ENCODE measurements at regions not wholly inside any gene's neighbourhood (a gene's known extent, or its start where the extent isn't known, plus 50 kb on each side); places are given as distances from the start of the nearest gene placed in this dataset.

GRCh38 chr14:22291406-22291805, 297.6 kb downstream of the DAD1 start (continued):
- no peak for TF ChIP-seq BCL11A (IDR thresholded peaks at IDR 0.05; ENCODE audit: low read depth in 2 of 2, low read length in 2 of 2)
